Mesothelial cell of epicardium (in vitro differentiated cells): ENCODE measurements at regions not wholly inside any gene's neighbourhood (a gene's known extent, or its start where the extent isn't known, plus 50 kb on each side); places are given as distances from the start of the nearest gene placed in this dataset.

Experiments
- DNase-seq, 2 experiments: peaks; one replicate each; pipeline ENCODE4 v3.0.0; 2021; ENCODE audit warnings: low spot score in 2 of 2; ENCODE audit not compliant: unreplicated experiment in 2 of 2
- H3K27ac Mint-ChIP-seq: 2 replicates; pipeline ENCODE4 v1.8.0; 2021; ENCODE audit warnings: mixed read lengths
- H3K27me3 Mint-ChIP-seq: 2 replicates; pipeline ENCODE4 v1.8.0; 2021; ENCODE audit warnings: low read depth, mixed read lengths
- H3K36me3 Mint-ChIP-seq: 2 replicates; pipeline ENCODE4 v1.8.0; 2021; ENCODE audit warnings: mixed read lengths
- H3K4me1 Mint-ChIP-seq: 2 replicates; pipeline ENCODE4 v1.8.0; 2021; ENCODE audit warnings: mixed read lengths
- H3K4me3 Mint-ChIP-seq: 2 replicates; pipeline ENCODE4 v1.8.0; 2021; ENCODE audit warnings: mild to moderate bottlenecking, moderate library complexity, mixed read lengths
- H3K9me3 Mint-ChIP-seq: 2 replicates; pipeline ENCODE4 v1.8.0; 2021; ENCODE audit warnings: mixed read lengths
- CTCF ChIP-seq: fragments of 200-600 bp; sonication (generic); IDR thresholded peaks from one replicate; pipeline ENCODE4 v1.5.0; 2021; ENCODE audit warnings: antibody characterized with exemption; ENCODE audit not compliant: unreplicated experiment

- DNase-seq: no peak
- H3K4me3 Mint-ChIP-seq: no peak overlapping the region
- H3K9me3 Mint-ChIP-seq: peaks cover 6% of the 10 kb centered on the region
- peaks cover 15% of the 10 kb centered on the region for H3K4me1 Mint-ChIP-seq
- peak overlapping the region; percentile 39 for H3K27ac Mint-ChIP-seq
- no peak for TF ChIP-seq CTCF
- H3K36me3 Mint-ChIP-seq: no peaks in the 10 kb centered on the region
- H3K27me3 Mint-ChIP-seq: no peaks in the 10 kb centered on the region
Measured at GRCh38 chr10:10222304-10222841, 795.3 kb upstream of the CELF2 start.

GRCh38 chr10:10223131-10223530, 794.5 kb upstream of the CELF2 start:
- Mint-ChIP-seq H3K9me3 (peaks cover 6% of the 10 kb centered on the region), H3K27ac (no peak overlapping the region), H3K27me3 (no peaks in the 10 kb centered on the region)

GRCh38 chr10:10225136-10225676, 792.5 kb upstream of the CELF2 start:
- H3K36me3 Mint-ChIP-seq: no peaks in the 10 kb centered on the region
- H3K4me1 Mint-ChIP-seq: peaks cover 15% of the 10 kb centered on the region
- H3K27ac Mint-ChIP-seq: no peak overlapping the region
- no peak for DNase-seq
- peaks cover 12% of the 10 kb centered on the region for H3K9me3 Mint-ChIP-seq
- TF ChIP-seq CTCF: no peak
- no peaks in the 10 kb centered on the region for H3K27me3 Mint-ChIP-seq
- no peak overlapping the region for H3K4me3 Mint-ChIP-seq

More at GRCh38 chr10:10223131-10223530, 794.5 kb upstream of the CELF2 start:
- no peak for TF ChIP-seq CTCF
- Mint-ChIP-seq H3K4me1 (peaks cover 15% of the 10 kb centered on the region), H3K36me3 (no peaks in the 10 kb centered on the region), H3K4me3 (no peak overlapping the region)
- no peak for DNase-seq

GRCh38 chr10:10233229-10233628, 784.4 kb upstream of the CELF2 start:
- no peak for DNase-seq
- no peak for TF ChIP-seq CTCF

GRCh38 chr10:10235003-10235402, 782.7 kb upstream of the CELF2 start:
- Mint-ChIP-seq H3K27me3 (no peaks in the 10 kb centered on the region), H3K4me3 (no peak overlapping the region), H3K27ac (no peak overlapping the region), H3K4me1 (no peaks in the 10 kb centered on the region), H3K9me3 (peaks cover 16% of the 10 kb centered on the region), H3K36me3 (no peaks in the 10 kb centered on the region)
- TF ChIP-seq CTCF: no peak
- no peak for DNase-seq

More at GRCh38 chr10:10233229-10233628, 784.4 kb upstream of the CELF2 start:
- peaks cover 9% of the 10 kb centered on the region for H3K9me3 Mint-ChIP-seq
- no peak overlapping the region for H3K27ac Mint-ChIP-seq
- no peak overlapping the region for H3K4me3 Mint-ChIP-seq
- H3K27me3 Mint-ChIP-seq: no peaks in the 10 kb centered on the region
- H3K36me3 Mint-ChIP-seq: no peaks in the 10 kb centered on the region
- no peaks in the 10 kb centered on the region for H3K4me1 Mint-ChIP-seq

- H3K9me3 Mint-ChIP-seq: peaks cover 24% of the 10 kb centered on the region
- no peak overlapping the region for H3K27ac Mint-ChIP-seq
- H3K4me1 Mint-ChIP-seq: no peaks in the 10 kb centered on the region
- no peak for TF ChIP-seq CTCF
- no peaks in the 10 kb centered on the region for H3K27me3 Mint-ChIP-seq
- no peak overlapping the region for H3K4me3 Mint-ChIP-seq
- no peak for DNase-seq
- H3K36me3 Mint-ChIP-seq: no peaks in the 10 kb centered on the region
Measured at GRCh38 chr10:10247585-10247984, 770.1 kb upstream of the CELF2 start.
